H1 (cell line): ENCODE measurements at regions not wholly inside any gene's neighbourhood (a gene's known extent, or its start where the extent isn't known, plus 50 kb on each side); places are given as distances from the start of the nearest gene placed in this dataset.
A peak's percentile ranks its signal among the peaks of the same experiment; 100 is the strongest.

Experiments
- CTCF ChIA-PET: fragments of 300-600 bp; sonication (Branson Sonifier 250); formaldehyde crosslinking; loops from one replicate; lab custom pipeline; 2021; ENCODE audit not compliant: partially characterized antibody; lab: Charles Lee
- POLR2A ChIA-PET: fragments of 300-600 bp; sonication (Branson Sonifier 250); formaldehyde crosslinking; loops from one replicate; lab custom pipeline; 2021; ENCODE audit warnings: inconsistent platforms; ENCODE audit not compliant: partially characterized antibody; lab: Charles Lee
- DNase-seq, 2 experiments: peaks; one replicate each; pipeline versions ENCODE4 v3.0.0 to v3.0.0-alpha.2; 2010 to 2022; ENCODE audit warnings: low spot score in 2 of 2, low read depth in 1 of 2, mixed read lengths in 1 of 2
- FAIRE-seq: peaks from 2 replicates; lab custom pipeline; 2011; peaks lifted over from hg19 to GRCh38; lab: Jason Lieb, UNC
- H2AFZ ChIP-seq: 2 replicates; pipeline ENCODE4 v1.8.1; 2012; ENCODE audit warnings: low read length, inconsistent platforms
- H2AK5ac ChIP-seq: 2 replicates; pipeline ENCODE4 v1.6.1; 2013; ENCODE audit warnings: low read depth, low read length
- H2BK120ac ChIP-seq: replicated peaks from 2 replicates; pipeline ENCODE3; 2013; ENCODE audit warnings: low read depth, low read length, inconsistent platforms
- H2BK12ac ChIP-seq: 2 replicates; pipeline ENCODE4 v1.6.1; 2013; ENCODE audit warnings: low read depth, low read length
- H2BK15ac ChIP-seq: 2 replicates; pipeline ENCODE4 v1.6.1; 2013; ENCODE audit warnings: low read length
- H2BK20ac ChIP-seq: 2 replicates; pipeline ENCODE4 v1.6.1; 2013; ENCODE audit warnings: low read length
- H2BK5ac ChIP-seq: 2 replicates; pipeline ENCODE4 v1.6.1; 2013; ENCODE audit warnings: low read depth, low read length
- H3K14ac ChIP-seq: 2 replicates; pipeline ENCODE4 v1.6.1; 2013; ENCODE audit warnings: inconsistent platforms; ENCODE audit not compliant: insufficient read length
- H3K18ac ChIP-seq: 2 replicates; pipeline ENCODE4 v1.6.1; 2013; ENCODE audit warnings: low read length; ENCODE audit errors: extremely low read depth
- H3K23ac ChIP-seq: 2 replicates; pipeline ENCODE4 v1.6.1; 2013; ENCODE audit warnings: inconsistent platforms; ENCODE audit not compliant: insufficient read length
- H3K23me2 ChIP-seq: 2 replicates; pipeline ENCODE4 v1.6.1; 2013; ENCODE audit warnings: low read depth, low read length
- H3K27ac ChIP-seq: 2 replicates; pipeline ENCODE4 v1.6.1; 2011; ENCODE audit warnings: low read depth, low read length, inconsistent platforms
- H3K27me3 ChIP-seq, 4 experiments: replicated peaks in 1 of 4; 1 replicate in 1 of 4; 2 replicates in 3 of 4; pipeline versions ENCODE4 v1.6.1 to v1.8.1; 2011 to 2013; ENCODE audit warnings: low read length in 3 of 4, mild to moderate bottlenecking in 3 of 4, inconsistent platforms in 2 of 4, mixed read lengths in 2 of 4, moderate library complexity in 1 of 4; ENCODE audit not compliant: control insufficient read depth in 3 of 4, insufficient read depth in 3 of 4; ENCODE audit errors: extremely low read depth in 1 of 4
- H3K36me3 ChIP-seq, 4 experiments: 2 replicates each; pipeline versions ENCODE4 v1.6.1 to v1.8.1; 2011 to 2013; ENCODE audit warnings: mild to moderate bottlenecking in 4 of 4, low read length in 3 of 4, moderate library complexity in 2 of 4, control low read depth in 1 of 4, inconsistent platforms in 1 of 4; ENCODE audit not compliant: insufficient read depth in 4 of 4, control insufficient read depth in 2 of 4
- H3K4ac ChIP-seq: replicated peaks from 2 replicates; pipeline ENCODE3; 2013; ENCODE audit warnings: low read length, low read depth, mixed read lengths, inconsistent platforms; ENCODE audit not compliant: insufficient read length
- H3K4me1 ChIP-seq, 4 experiments: replicated peaks in 1 of 4; 1 replicate in 1 of 4; 2 replicates in 3 of 4; pipeline versions ENCODE4 v1.6.1 to v1.8.1; 2011 to 2013; ENCODE audit warnings: low read length in 3 of 4, inconsistent platforms in 2 of 4, mixed read lengths in 1 of 4; ENCODE audit not compliant: insufficient read depth in 4 of 4, control insufficient read depth in 3 of 4
- H3K4me2 ChIP-seq, 2 experiments: 2 replicates each; pipeline versions ENCODE4 v1.6.1 to v1.8.1; 2011 to 2013; ENCODE audit warnings: low read depth in 2 of 2, low read length in 2 of 2, control low read depth in 1 of 2, inconsistent platforms in 1 of 2, mild to moderate bottlenecking in 1 of 2; ENCODE audit not compliant: insufficient read depth in 1 of 2
- H3K4me3 ChIP-seq, 4 experiments: fragments of 200-600, 300-600 bp in 1 of 4; sonication (generic), shearing (Covaris generic), sonication (Bioruptor Twin) in 1 of 4; 2 replicates each; pipeline versions ENCODE4 v1.5.1 to v1.8.1; 2011 to 2016; ENCODE audit warnings: low read length in 4 of 4, low read depth in 3 of 4, control low read depth in 2 of 4, inconsistent platforms in 2 of 4, mild to moderate bottlenecking in 2 of 4, mixed read lengths in 1 of 4, moderate library complexity in 1 of 4; ENCODE audit not compliant: insufficient read depth in 2 of 4; ENCODE audit errors: extremely low read depth in 1 of 4
- H3K56ac ChIP-seq: replicated peaks from 2 replicates; pipeline ENCODE3; 2013; ENCODE audit warnings: low read depth, mild to moderate bottlenecking, mixed read lengths, low read length, inconsistent platforms; ENCODE audit not compliant: insufficient read length
- H3K79me1 ChIP-seq: 2 replicates; pipeline ENCODE4 v1.6.1; 2013; ENCODE audit warnings: low read depth, low read length, control low read depth
- H3K79me2 ChIP-seq, 2 experiments: 2 replicates each; pipeline versions ENCODE4 v1.6.1 to v1.8.1; 2012 to 2013; ENCODE audit warnings: low read length in 2 of 2, mild to moderate bottlenecking in 2 of 2, inconsistent platforms in 1 of 2; ENCODE audit not compliant: insufficient read depth in 2 of 2, control insufficient read depth in 1 of 2
- H3K9ac ChIP-seq, 4 experiments: replicated peaks in 1 of 4; 1 replicate in 1 of 4; 2 replicates in 3 of 4; pipeline versions ENCODE4 v1.6.1 to v1.8.1; 2011 to 2013; ENCODE audit warnings: low read depth in 3 of 4, low read length in 3 of 4, control low read depth in 2 of 4, mild to moderate bottlenecking in 2 of 4, moderate library complexity in 2 of 4, inconsistent platforms in 1 of 4; ENCODE audit errors: extremely low read depth in 1 of 4
- H3K9me3 ChIP-seq, 2 experiments: 2 replicates each; pipeline versions ENCODE4 v1.6.1 to v1.8.1; 2012 to 2013; ENCODE audit warnings: mild to moderate bottlenecking in 2 of 2, moderate library complexity in 2 of 2, control low read depth in 1 of 2, inconsistent platforms in 1 of 2, low read depth in 1 of 2, low read length in 1 of 2, mixed read lengths in 1 of 2; ENCODE audit not compliant: insufficient read depth in 2 of 2
- H4K20me1 ChIP-seq, 2 experiments: replicated peaks in 1 of 2; 2 replicates each; pipeline versions ENCODE3 to v1.8.1; 2011 to 2013; ENCODE audit warnings: inconsistent platforms in 2 of 2, low read length in 2 of 2, mild to moderate bottlenecking in 1 of 2; ENCODE audit not compliant: insufficient read depth in 2 of 2, control insufficient read depth in 1 of 2
- H4K5ac ChIP-seq: 2 replicates; pipeline ENCODE4 v1.6.1; 2013; ENCODE audit warnings: low read length, low read depth, mixed read lengths, inconsistent platforms; ENCODE audit not compliant: insufficient read length
- H4K8ac ChIP-seq: 2 replicates; pipeline ENCODE4 v1.8.0; 2013; ENCODE audit warnings: mild to moderate bottlenecking, moderate library complexity, low read length, inconsistent platforms; ENCODE audit not compliant: insufficient read depth; ENCODE audit errors: extremely low read depth
- H4K91ac ChIP-seq: replicated peaks from 2 replicates; pipeline ENCODE3; 2013; ENCODE audit warnings: low read length, mixed read lengths, inconsistent platforms; ENCODE audit not compliant: insufficient read length
- EZH2 ChIP-seq: fragments of 200-600 bp; sonication (generic); IDR thresholded peaks from 2 replicates; pipeline ENCODE4 v1.7.1; 2012; ENCODE audit warnings: low read depth, mild to moderate bottlenecking, moderate library complexity, low read length, inconsistent platforms; ENCODE audit not compliant: severe bottlenecking
- PHF8 ChIP-seq: fragments of 200-600 bp; sonication (generic); conservative IDR thresholded peaks from 2 replicates; pipeline ENCODE4 v1.7.1; 2012; ENCODE audit warnings: low read depth, mild to moderate bottlenecking, inconsistent platforms, low read length, moderate library complexity
- RAD21 ChIP-seq, 2 experiments: IDR thresholded peaks in 1 of 2; conservative IDR thresholded peaks in 1 of 2; 2 replicates each; pipeline ENCODE4 v1.6.1; 2011; ENCODE audit warnings: low read depth in 2 of 2, low read length in 2 of 2, improper control_type of control experiment in 1 of 2, inconsistent platforms in 1 of 2, mild to moderate bottlenecking in 1 of 2, moderate library complexity in 1 of 2
- RBBP5 ChIP-seq: IDR thresholded peaks from 2 replicates; pipeline ENCODE4 v1.7.1; 2012; ENCODE audit warnings: low read depth, mild to moderate bottlenecking, inconsistent platforms, low read length, moderate library complexity, borderline replicate concordance
- RFX5 ChIP-seq: IDR thresholded peaks from 2 replicates; pipeline ENCODE4 v1.6.1; 2011; ENCODE audit warnings: low read depth, low read length, improper control_type of control experiment, borderline replicate concordance
- SIRT6 ChIP-seq: IDR thresholded peaks from one replicate; pipeline ENCODE4 v1.7.1; 2012; ENCODE audit warnings: low read length, inconsistent platforms
- SP1 ChIP-seq: IDR thresholded peaks from 2 replicates; pipeline ENCODE4 v1.6.1; 2011; ENCODE audit warnings: low read depth, low read length
- SP2 ChIP-seq: IDR thresholded peaks from 2 replicates; pipeline ENCODE4 v1.6.1; 2012; ENCODE audit warnings: mild to moderate bottlenecking, low read length, inconsistent platforms
- WGBS, 2 experiments: shearing (Covaris generic) in 1 of 2; methylation state at CpG; one replicate each; pipeline versions ENCODE4 v1.1.6 to v1.1.7; 2013 to 2015; ENCODE audit warnings: low lambda C conversion rate in 2 of 2, mixed read lengths in 2 of 2, inconsistent platforms in 1 of 2, low coverage in 1 of 2, missing lambda C conversion rate in 1 of 2; ENCODE audit not compliant: insufficient replicate concordance in 2 of 2, insufficient coverage in 1 of 2, insufficient read length in 1 of 2; ENCODE audit errors: extremely low coverage in 1 of 2, missing lambda C conversion rate in 1 of 2; 5-methylcytosine and 5-hydroxymethylcytosine counted together

GRCh38 chr17:68733241-68734176 lies 132.3 kb upstream of the FAM20A start:
- peak; percentile 92 for FAIRE-seq
- H3K4me3 ChIP-seq: peak overlapping the region in 1 of 4 experiments; percentile 23; a peak in 1 of 8 replicates
- H3K79me1 ChIP-seq: no peaks in the 10 kb centered on the region
- H3K23me2 ChIP-seq: no peaks in the 10 kb centered on the region
- no peaks in the 10 kb centered on the region for H3K79me2 ChIP-seq
- no peak overlapping the region for H3K23ac ChIP-seq
- H3K9me3 ChIP-seq: peaks cover 0 to 4% of the 10 kb centered on the region in 2 experiments; a peak in 1 of 4 replicates
- peak overlapping the region; percentile 69 for H2BK5ac ChIP-seq
- no peak overlapping the region for H3K56ac ChIP-seq
- H3K18ac ChIP-seq: peak overlapping the region; percentile 84
- peak overlapping the region; percentile 59 for H4K91ac ChIP-seq
- ChIA-PET CTCF (no interaction called here), POLR2A (interaction anchor here (0.7 to 0.9 kb wide), 2 partner anchors 105 to 221 kb away, joined by 3 to 4 read pairs; partner anchors contain the start of gene PRKAR1A)
- 23% methylated on average over 4 of the region's 4 CpGs; no CpG with 5 or more reads in 1 of the 2 experiments for WGBS, 2 experiments
- H2BK120ac ChIP-seq: peak overlapping the region; percentile 91
- no peak overlapping the region for H4K8ac ChIP-seq
- no peak overlapping the region for H3K14ac ChIP-seq
- no peaks in the 10 kb centered on the region for H3K27me3 ChIP-seq
- H2AK5ac ChIP-seq: peak overlapping the region; percentile 44; the same call in 1 of the 2 replicates
- H3K9ac ChIP-seq: peak overlapping the region in 2 of 4 experiments; percentile 0 to 49; a peak in 3 of 7 replicates
- H3K4me2 ChIP-seq: peak overlapping the region; percentile 15 to 40; a peak in 3 of 4 replicates
- DNase-seq: peak in 1 of 2 experiments; percentile 58
- peak overlapping the region; percentile 80 for H2BK20ac ChIP-seq
- H2BK12ac ChIP-seq: peak overlapping the region; percentile 91; the same call in 1 of the 2 replicates
- H4K5ac ChIP-seq: peak overlapping the region; percentile 38
- H3K4ac ChIP-seq: peak overlapping the region; percentile 97
- no peak overlapping the region for H2AFZ ChIP-seq
- H3K4me1 ChIP-seq: peaks cover 7 to 32% (median 21%) of the 10 kb centered on the region in 4 experiments; a peak in 6 of 7 replicates
- peak overlapping the region; percentile 93 for H3K27ac ChIP-seq
- no peak overlapping the region for H2BK15ac ChIP-seq
- H3K36me3 ChIP-seq: no peaks in the 10 kb centered on the region
- H4K20me1 ChIP-seq: no peaks in the 10 kb centered on the region
- TF ChIP-seq SP2 (no peak), RBBP5 (0 out of 2 replicates have a peak, but pooled peaks have one; percentile 19), RAD21 (IDR thresholded peaks at IDR 0.05 in 1 of 2, conservative IDR thresholded peaks at IDR 0.05 in 1 of 2; ENCODE audit: low read depth in 2 of 2, low read length in 2 of 2) (0 out of 4 replicates have a peak, but pooled peaks of 1 of the 2 experiments have one; percentile 10), SP1 (peak; percentile 59; the same call in 1 of the 2 replicates), PHF8 (no peak), EZH2 (no peak), SIRT6 (no peak), RFX5 (no peak)
